HG03095 (cell line): ENCODE measurements at regions not wholly inside any gene's neighbourhood (a gene's known extent, or its start where the extent isn't known, plus 50 kb on each side); places are given as distances from the start of the nearest gene placed in this dataset.

ENCODE experiments used
- ATAC-seq: cut with Tn5 transposase; IDR thresholded peaks from one replicate; pipeline ENCODE4 v1.9.1; 2021; ENCODE audit warnings: moderate library complexity; ENCODE audit not compliant: unreplicated experiment

DNA sequence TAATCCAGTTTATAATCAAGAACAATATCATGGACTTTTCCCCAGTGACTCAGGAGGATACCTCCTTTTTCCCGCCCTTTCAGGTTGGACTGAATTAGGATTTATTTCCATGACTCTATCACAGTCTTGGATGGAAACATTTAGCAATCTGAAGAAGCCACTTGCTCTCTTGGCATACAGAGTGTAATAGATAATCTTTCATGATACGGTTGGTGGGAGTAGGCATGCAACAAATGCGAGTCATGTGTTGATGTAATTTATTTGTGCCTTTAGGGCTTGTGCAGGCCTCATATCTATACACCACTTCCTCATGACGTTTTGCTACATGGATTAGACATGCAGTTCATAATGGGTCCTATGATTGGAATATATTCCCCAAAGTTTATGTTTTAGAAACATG is 54.2 kb upstream of the MCTP2 start:
- no peak for ATAC-seq

GRCh38 chr15:94175420-94175819 is 55.9 kb upstream of the MCTP2 start:
- ATAC-seq: no peak

DNA sequence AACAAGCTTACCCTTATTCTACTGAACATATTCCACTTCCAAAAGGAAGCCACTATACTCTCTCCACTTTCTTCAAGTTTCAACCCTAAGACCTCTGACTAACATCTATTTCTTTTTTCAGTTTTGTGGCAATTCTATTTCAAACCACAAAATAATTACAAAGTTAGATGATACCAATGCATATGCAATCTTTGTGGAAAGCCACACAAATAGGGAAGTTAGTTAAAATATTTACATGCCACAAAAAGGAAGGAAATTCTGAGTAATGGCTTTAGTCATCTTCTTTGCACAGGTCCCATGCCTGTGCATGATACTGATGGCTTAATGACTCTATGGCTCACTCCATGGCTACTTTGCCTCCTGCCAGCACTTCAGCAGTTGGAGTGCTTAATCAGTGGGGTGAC is 57.0 kb upstream of the MCTP2 start:
- ATAC-seq: peak; percentile 77

DNA sequence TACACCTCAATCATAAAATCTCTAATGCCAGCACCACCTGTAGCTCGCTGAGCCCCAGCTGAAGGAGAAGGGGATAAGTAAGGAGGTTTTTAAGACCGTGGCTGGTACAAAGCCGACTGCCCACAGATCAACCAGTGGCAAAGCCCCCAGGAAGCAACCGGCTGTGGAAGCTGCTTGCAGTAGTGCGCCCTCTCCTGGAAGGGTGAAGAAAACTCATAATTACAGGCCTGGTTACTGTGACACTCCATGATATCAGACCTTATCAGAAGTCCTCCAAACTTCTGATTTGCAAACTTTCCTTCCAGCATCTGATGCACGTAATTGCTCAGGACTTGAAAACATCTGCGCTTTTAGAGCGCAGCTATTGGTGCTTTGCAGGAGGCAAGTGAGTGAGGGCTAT is 63.1 kb upstream of the MCTP2 start:
- ATAC-seq: no peak

DNA sequence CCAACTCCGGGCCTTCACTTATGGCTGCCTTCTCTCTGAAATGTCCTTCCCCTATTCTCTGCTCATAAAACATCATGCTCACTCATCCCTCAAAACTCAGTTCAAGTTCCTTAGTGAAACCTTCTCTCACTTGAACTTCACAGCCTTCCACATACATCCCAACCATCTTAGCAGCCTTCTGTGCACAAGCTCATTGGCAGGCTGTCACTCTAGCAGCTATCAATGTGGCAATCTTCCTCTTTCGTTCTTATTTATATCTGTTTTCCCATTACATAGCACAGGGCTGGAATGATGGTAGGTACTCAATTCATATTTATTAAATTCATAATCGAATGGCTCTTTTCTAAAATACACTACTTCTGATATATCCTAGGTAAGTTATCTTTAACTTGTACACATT is 66.4 kb upstream of the MCTP2 start:
- no peak for ATAC-seq

- ATAC-seq: no peak
These were observed 67.1 kb upstream of the MCTP2 start for GRCh38 chr15:94164202-94164807.

DNA sequence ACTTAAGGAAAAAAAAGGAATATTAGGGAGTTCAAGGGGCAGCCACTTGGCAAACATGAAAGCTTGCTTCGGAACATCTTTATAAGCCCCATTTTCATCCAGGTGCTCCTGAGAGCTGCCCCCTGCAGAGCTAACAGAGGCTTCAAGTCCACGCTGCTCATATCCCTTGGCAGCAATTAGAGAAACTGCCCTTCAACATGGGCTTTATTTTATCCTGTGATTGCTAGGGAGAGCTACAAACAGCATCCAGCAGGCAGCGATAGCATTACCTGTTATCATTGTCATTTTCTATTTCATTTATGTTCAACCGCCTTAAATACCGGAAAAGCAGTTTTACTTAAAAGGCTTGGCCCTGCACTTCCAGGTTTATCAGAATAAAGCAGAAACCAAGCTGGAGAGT is 68.4 kb upstream of the MCTP2 start:
- no peak for ATAC-seq

GRCh38 chr15:94154255-94154654 is 77.1 kb upstream of the MCTP2 start:
- no peak for ATAC-seq

DNA sequence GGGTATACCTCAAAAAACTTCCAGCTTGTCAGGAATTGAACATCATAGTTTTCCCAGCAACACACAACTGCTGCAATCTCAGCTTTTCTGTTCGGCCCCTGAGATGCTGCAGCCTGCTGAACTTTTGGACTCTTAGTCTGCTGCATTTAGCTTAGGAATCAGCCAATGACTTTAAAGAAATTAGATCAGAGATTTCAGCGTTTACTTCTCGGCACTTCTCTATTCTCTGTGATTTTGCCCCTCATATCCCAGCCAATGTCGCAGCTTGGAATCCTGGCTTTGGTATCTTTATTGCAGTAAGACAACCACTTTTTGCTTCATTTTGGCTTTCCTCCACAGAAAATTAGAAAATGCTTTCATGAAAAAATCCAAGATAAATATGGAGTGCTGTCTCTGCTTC is 86.3 kb upstream of the MCTP2 start:
- no peak for ATAC-seq

- no peak for ATAC-seq
These were observed 89.6 kb upstream of the MCTP2 start for GRCh38 chr15:94141802-94142201.

DNA sequence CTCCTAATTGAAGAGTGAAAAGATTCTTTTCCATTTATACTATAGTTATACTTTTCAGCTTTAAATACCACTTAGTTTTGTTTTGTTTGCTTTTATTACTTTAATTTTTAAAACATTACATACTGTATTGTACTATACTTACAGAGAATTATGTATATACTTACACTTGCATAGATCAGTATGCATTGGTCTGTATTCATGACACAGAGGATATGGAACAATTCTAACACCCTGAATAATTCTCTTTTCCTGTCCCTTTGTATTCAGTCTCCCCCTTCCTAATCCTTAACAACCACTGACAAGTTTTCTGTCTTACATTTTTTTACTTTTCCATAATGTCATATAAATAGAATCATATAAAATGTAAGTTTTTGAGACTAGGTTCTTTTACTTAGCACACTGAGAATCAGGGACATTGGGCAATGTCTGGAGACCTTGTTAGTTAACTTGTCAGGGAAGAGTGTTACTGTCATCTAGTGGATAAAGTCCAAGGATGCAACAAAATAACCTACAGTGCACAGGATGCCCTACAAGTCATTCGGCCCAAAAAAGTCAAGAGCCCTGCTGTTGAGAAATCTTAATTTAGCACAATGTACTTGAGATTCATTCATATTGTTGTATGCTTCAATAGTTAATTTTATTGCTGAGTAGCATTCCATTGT is 95.7 kb upstream of the MCTP2 start:
- ATAC-seq: no peak

DNA sequence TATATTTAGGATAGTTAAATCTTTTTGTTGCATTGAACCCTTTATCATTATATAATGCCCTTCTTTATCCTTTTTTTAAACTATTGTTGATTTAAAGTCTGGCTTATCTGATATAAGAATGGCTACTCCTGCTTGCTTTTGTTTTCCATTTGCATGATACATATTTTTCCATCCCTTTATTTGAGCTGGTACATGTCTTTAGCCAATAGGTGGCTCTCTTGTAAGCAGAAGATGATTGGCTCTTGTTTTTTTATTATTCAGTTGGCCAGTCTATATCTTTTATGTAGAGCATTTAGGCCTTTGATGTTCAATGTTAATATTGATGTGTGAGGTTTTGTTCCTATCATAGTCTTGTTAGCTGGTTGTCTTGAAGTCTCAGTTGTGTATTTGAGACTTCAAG is 99.5 kb upstream of the MCTP2 start:
- no peak for ATAC-seq

DNA sequence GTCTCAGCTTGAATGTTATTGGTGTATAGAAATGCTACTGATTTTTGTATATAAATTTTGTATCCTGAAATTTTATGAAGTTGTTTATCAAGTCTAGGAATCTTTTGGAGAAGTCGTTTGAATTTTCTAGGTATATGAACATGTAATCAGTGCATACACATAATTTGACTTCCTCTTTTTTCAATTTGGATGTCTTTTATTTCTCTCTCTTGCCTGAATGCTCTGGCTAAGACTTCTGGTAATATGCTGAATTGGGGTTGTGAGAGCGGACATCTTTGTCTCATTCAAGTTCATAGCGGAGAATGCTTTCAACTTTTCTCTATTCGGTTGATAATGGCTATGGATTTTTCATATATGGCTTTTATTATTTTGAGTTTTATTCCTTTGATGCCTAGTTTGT is 100.9 kb upstream of the MCTP2 start:
- no peak for ATAC-seq

DNA sequence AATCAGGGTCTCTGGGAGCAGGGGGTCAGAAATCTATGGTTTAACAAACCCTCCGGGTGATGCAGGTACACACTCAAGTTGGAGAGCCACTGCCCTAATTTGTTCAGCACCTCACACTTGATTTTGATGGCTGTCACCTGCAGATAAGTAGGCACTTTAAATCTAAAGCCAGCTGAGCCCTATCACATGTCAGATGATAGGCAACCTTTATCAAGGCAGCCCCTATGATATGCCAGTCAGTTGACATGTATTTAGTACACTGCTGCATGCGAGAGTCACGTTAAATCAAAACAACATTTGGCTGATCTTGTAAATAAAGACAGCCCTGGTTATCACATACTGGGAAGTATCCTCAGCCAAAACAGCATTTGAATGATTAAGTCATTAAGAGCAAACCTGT is 104.4 kb upstream of the MCTP2 start:
- ATAC-seq: no peak

DNA sequence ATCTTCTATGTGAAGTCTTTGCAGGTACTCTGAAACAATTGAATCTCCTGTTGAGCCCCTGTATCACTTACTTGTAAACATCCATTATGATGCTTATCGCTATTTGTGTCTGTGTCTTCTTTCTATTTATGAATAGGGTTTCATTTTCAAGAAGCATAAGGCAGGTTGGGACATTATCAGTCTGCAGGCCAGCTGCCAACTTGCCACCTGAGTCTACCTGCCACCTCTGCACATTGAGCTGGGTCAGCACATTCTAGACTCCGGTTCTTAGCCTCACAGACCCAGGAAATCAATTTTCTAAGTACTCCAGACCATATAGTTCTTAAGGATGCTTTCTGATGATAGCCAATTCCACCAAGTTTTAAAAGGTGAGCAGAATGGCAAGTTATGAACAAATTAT is 105.7 kb upstream of the MCTP2 start:
- no peak for ATAC-seq

DNA sequence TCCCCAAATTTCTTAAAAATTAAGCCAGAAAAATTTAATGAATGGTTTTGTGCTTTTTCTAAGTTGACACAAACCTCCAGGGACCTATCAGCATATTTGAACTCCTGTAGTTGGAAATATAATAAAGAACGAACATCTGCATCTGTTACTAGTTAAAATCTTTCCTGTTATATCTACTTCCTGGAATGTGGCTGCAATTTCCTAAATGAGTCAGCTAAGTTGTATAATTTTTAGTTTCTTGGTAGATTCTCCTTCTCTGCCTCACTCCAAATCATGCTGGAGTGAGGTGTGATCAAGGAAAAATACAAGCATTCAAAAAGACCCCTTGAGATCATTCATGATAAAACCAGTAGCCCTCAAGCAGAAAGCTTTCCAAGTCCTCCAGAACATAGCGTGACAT is 106.2 kb upstream of the MCTP2 start:
- no peak for ATAC-seq

GRCh38 chr15:94122516-94122915 is 108.8 kb upstream of the MCTP2 start:
- ATAC-seq: no peak

DNA sequence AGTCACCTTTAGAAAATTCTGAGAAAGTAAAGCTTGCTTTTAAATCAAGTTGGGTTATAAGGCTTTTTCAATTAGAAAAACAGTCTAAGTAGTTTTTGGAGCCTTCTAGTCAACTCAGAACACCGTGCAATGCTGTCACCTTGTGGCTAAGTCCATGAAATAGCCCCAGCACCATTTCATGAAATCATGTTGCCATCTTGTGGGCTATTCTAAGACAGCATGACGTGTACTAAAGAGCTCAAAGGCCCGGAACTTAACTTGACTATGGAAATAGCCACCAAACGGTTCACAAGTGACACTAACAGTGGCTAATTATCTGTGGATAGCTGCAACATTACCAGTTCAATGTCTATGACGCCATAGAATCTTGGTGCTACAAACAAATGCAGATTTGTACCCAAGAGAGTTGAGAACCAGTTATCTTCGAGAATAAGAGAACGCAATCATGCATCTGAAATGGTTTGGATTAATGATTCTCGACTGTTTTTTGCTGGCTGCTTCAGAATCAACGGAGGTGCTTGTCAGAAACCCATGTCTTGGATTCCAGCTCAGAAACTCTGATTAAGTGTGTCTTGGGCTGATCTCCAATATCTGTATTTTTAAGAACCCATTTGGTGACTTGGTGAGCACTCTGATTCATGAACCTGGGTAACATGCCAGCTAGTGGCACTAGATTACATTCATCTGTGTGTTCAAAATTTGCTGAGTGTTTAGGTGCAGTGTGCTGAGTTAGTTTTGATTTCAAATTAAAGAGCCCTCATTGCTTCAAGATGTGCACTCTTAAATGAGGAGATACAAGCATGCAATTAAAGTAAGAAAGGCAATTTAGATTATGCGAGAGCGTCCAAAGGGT is 111.2 kb upstream of the MCTP2 start:
- peak; percentile 98 for ATAC-seq

DNA sequence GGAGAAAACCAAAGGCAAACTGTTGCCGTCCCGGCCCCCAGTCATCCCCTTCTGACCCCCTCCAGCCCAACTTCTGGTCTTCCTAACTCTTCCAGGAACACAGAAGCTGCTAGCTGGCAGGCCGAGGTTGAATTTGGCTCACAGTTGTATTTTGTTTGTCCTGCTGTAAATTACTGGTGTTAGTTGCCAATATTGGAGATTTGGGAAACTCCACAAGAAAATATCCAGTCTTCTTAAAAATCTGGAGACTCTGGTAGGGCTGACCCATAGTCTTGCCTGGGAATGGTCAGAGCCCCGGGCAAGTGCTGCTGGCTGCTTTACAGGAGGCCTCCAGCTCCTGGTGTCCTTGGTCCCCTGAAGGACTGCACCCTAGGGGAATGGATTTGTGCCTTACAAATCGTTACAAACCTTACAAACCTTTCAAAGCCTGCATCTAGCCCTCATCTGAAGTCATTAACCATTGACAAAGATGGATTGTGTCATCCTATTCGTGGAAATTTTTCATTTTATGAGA is 112.0 kb upstream of the MCTP2 start:
- ATAC-seq: no peak

GRCh38 chr15:94110476-94111130 is 120.8 kb upstream of the MCTP2 start:
- no peak for ATAC-seq

DNA sequence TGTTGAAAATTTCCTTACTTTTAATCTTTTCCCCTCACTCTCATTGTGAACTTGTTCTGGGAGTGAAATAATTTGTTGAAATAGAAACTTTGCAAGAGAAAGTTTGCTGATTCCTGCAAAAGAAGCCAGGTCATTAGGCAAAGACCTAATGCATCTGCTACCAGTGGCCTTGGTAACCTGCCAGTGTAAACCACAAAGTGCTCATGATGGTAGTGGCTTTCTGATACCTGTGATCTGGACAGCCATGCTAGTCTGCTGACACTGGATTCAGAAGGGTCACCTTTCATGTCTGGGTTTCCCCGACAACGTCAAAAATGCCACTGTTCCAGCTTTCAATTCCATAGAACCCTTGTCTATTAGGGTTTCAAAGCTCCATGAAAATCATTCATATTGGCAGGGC is 123.7 kb upstream of the MCTP2 start:
- no peak for ATAC-seq
